ENCODE measurements at regions not wholly inside any gene's neighbourhood (a gene's known extent, or its start where the extent isn't known, plus 50 kb on each side); places are given as distances from the start of the nearest gene placed in this dataset.

GRCh38 chr20:41800040-41800439 lies 181.9 kb upstream of the CHD6 start:
- peaks cover 2% of the 10 kb centered on the region for H3K27me3 Mint-ChIP-seq
- ATAC-seq (no peak), DNase-seq (no peak)
- no peaks in the 10 kb centered on the region for H3K36me3 Mint-ChIP-seq (ENCODE audit: low read depth)
- ChIA-PET CTCF (no interaction called here), POLR2A (no interaction called here)
- H3K9me3 Mint-ChIP-seq: no peaks in the 10 kb centered on the region
- H3K27ac Mint-ChIP-seq: no peak overlapping the region
- no peaks in the 10 kb centered on the region for H3K4me1 Mint-ChIP-seq (ENCODE audit: low read depth)
- intact Hi-C loops (cut with micrococcal nuclease): no loop called here
- H3K4me3 Mint-ChIP-seq: no peak overlapping the region
- no peak for TF ChIP-seq CTCF (IDR thresholded peaks at IDR 0.05)

- ATAC-seq (no peak), DNase-seq (no peak)
- H3K4me1 Mint-ChIP-seq (ENCODE audit: low read depth): no peaks in the 10 kb centered on the region
- intact Hi-C loops (cut with micrococcal nuclease): no loop called here
- no peak overlapping the region for H3K4me3 Mint-ChIP-seq
- TF ChIP-seq CTCF (IDR thresholded peaks at IDR 0.05): no peak
- H3K36me3 Mint-ChIP-seq (ENCODE audit: low read depth): no peaks in the 10 kb centered on the region
- POLR2A ChIA-PET: interaction anchor here (0.7 kb wide), 1 partner anchor 181 kb away, joined by 3 read pairs; the partner anchor contains the start of gene CHD6
- H3K27ac Mint-ChIP-seq: no peak overlapping the region
- CTCF ChIA-PET: no interaction called here
- H3K9me3 Mint-ChIP-seq: no peaks in the 10 kb centered on the region
- H3K27me3 Mint-ChIP-seq: peaks cover 2% of the 10 kb centered on the region
Measured at GRCh38 chr20:41798930-41799502, 180.8 kb upstream of the CHD6 start.

GRCh38 chr20:41786158-41786557 lies 168.0 kb upstream of the CHD6 start:
- no peaks in the 10 kb centered on the region for H3K4me1 Mint-ChIP-seq (ENCODE audit: low read depth)
- TF ChIP-seq CTCF (IDR thresholded peaks at IDR 0.05): no peak
- peaks cover 8% of the 10 kb centered on the region for H3K27me3 Mint-ChIP-seq
- intact Hi-C loops (cut with micrococcal nuclease): no loop called here
- H3K9me3 Mint-ChIP-seq: peaks cover 2% of the 10 kb centered on the region
- ChIA-PET POLR2A (no interaction called here), CTCF (no interaction called here)
- DNase-seq: no peak
- H3K36me3 Mint-ChIP-seq (ENCODE audit: low read depth): no peaks in the 10 kb centered on the region
- no peak for ATAC-seq
- H3K4me3 Mint-ChIP-seq: no peak overlapping the region
- H3K27ac Mint-ChIP-seq: no peak overlapping the region

- POLR2A ChIA-PET: no interaction called here
- no peak overlapping the region for H3K4me3 Mint-ChIP-seq
- CTCF ChIA-PET: no interaction called here
- H3K4me1 Mint-ChIP-seq (ENCODE audit: low read depth): no peaks in the 10 kb centered on the region
- intact Hi-C loops (cut with micrococcal nuclease): no loop called here
- no peak overlapping the region for H3K27ac Mint-ChIP-seq
- peaks cover 6% of the 10 kb centered on the region for H3K27me3 Mint-ChIP-seq
- H3K9me3 Mint-ChIP-seq: peaks cover 2% of the 10 kb centered on the region
- no peaks in the 10 kb centered on the region for H3K36me3 Mint-ChIP-seq (ENCODE audit: low read depth)
- TF ChIP-seq CTCF (IDR thresholded peaks at IDR 0.05): no peak
- ATAC-seq: no peak
- no peak for DNase-seq
Measured at GRCh38 chr20:41784209-41784958, 166.2 kb upstream of the CHD6 start.

GRCh38 chr20:41783423-41784208 lies 165.4 kb upstream of the CHD6 start:
- DNase-seq (no peak), ATAC-seq (no peak)
- H3K9me3 Mint-ChIP-seq: peaks cover 2% of the 10 kb centered on the region
- H3K4me1 Mint-ChIP-seq (ENCODE audit: low read depth): no peaks in the 10 kb centered on the region
- intact Hi-C loops (cut with micrococcal nuclease): no loop called here
- ChIA-PET POLR2A (no interaction called here), CTCF (no interaction called here)
- H3K4me3 Mint-ChIP-seq: no peak overlapping the region
- no peak overlapping the region for H3K27ac Mint-ChIP-seq
- H3K27me3 Mint-ChIP-seq: peaks cover 1% of the 10 kb centered on the region
- no peaks in the 10 kb centered on the region for H3K36me3 Mint-ChIP-seq (ENCODE audit: low read depth)
- TF ChIP-seq CTCF (IDR thresholded peaks at IDR 0.05): no peak
